ENCODE measurements at regions not wholly inside any gene's neighbourhood (a gene's known extent, or its start where the extent isn't known, plus 50 kb on each side); places are given as distances from the start of the nearest gene placed in this dataset.

DNA sequence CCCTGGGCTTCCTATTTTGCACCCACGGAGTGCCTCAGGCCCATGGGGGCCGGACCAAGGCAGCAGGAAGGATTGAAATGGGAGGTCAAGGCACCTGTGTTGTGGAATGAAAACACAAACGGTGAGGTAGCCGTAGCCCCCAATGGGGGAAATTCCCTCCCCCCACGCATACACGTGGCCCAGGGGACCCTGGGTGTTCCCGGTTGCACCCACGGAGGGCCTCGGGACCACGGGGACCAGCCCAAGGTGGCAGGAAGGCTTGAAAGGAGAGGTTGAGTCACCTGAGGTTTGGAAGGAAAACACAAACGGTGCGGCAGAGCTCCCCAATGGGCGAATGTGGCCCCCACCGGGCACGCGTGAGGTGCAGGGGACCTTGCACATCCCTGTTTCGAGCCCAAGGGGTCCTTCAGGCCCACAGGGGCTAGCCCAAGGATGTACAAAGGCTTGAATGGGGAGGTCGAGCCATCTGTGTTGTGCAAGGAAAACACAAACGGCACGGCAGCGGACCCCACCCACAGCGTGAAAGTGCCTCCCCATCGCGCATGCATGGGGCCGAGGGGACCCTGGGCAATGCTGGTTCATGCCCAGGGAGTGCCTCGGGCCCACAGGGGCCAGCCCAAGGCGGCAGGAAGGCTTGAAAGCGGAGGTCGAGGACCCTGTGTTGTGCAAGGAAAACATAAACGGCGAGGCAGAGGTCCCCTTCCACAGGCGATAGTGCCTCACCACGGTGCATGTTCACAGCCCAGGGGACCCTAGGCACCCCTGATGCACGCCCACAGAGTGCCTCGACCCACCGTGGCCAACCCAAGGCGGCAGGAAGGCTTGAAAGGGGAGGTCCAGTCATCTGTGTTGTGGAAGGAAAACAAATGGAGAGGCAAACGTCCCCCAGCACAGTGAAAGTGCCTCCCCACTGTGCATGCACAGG lies 376.7 kb downstream of the ALG10 start:
- DNase-seq (ENCODE audit: extremely low spot score) = peak; percentile 91
- peaks cover 0 to 40% (median 0%) of the 10 kb centered on the region in 4 donors for H3K27me3 ChIP-seq
- no peaks in the 10 kb centered on the region for H3K36me3 ChIP-seq
- 67% methylated on average over 35 of the region's 38 CpGs for WGBS
- no peak overlapping the region for H3K27ac ChIP-seq (replicated peaks in 1 of 4)
- peaks cover 0 to 80% (median 44%) of the 10 kb centered on the region in 4 donors for H3K9me3 ChIP-seq
- intact Hi-C loops (cut with DNase I) = no loop called here
- H3K4me3 ChIP-seq = no peak overlapping the region
- TF ChIP-seq, protein P1, sequence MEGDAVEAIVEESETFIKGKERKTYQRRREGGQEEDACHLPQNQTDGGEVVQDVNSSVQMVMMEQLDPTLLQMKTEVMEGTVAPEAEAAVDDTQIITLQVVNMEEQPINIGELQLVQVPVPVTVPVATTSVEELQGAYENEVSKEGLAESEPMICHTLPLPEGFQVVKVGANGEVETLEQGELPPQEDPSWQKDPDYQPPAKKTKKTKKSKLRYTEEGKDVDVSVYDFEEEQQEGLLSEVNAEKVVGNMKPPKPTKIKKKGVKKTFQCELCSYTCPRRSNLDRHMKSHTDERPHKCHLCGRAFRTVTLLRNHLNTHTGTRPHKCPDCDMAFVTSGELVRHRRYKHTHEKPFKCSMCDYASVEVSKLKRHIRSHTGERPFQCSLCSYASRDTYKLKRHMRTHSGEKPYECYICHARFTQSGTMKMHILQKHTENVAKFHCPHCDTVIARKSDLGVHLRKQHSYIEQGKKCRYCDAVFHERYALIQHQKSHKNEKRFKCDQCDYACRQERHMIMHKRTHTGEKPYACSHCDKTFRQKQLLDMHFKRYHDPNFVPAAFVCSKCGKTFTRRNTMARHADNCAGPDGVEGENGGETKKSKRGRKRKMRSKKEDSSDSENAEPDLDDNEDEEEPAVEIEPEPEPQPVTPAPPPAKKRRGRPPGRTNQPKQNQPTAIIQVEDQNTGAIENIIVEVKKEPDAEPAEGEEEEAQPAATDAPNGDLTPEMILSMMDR (IDR thresholded peaks at IDR 0.05) = no peak
- TF ChIP-seq POLR2AphosphoS5 (IDR thresholded peaks at IDR 0.05) = no peak
- TF ChIP-seq POLR2A (IDR thresholded peaks at IDR 0.05; ENCODE audit: low read depth) = no peak
- no peak for TF ChIP-seq EP300 (IDR thresholded peaks at IDR 0.05)
- no peaks in the 10 kb centered on the region for H3K4me1 ChIP-seq

GRCh38 chr12:34399631-34400410 lies 377.5 kb downstream of the ALG10 start:
- DNase-seq (ENCODE audit: extremely low spot score) = peak; percentile 84
- no peak overlapping the region for H3K4me3 ChIP-seq
- H3K27me3 ChIP-seq = peaks cover 0 to 37% (median 0%) of the 10 kb centered on the region in 4 donors
- TF ChIP-seq, protein P1 (IDR thresholded peaks at IDR 0.05) = no peak
- TF ChIP-seq POLR2A (IDR thresholded peaks at IDR 0.05; ENCODE audit: low read depth) = no peak
- TF ChIP-seq EP300 (IDR thresholded peaks at IDR 0.05) = no peak
- no peak for TF ChIP-seq POLR2AphosphoS5 (IDR thresholded peaks at IDR 0.05)
- H3K9me3 ChIP-seq = peaks cover 0 to 82% (median 44%) of the 10 kb centered on the region in 4 donors
- no peaks in the 10 kb centered on the region for H3K4me1 ChIP-seq
- H3K27ac ChIP-seq (replicated peaks in 1 of 4) = no peak overlapping the region
- H3K36me3 ChIP-seq = no peaks in the 10 kb centered on the region
- 75% methylated on average over 19 of the region's 23 CpGs for WGBS
- intact Hi-C loops (cut with DNase I) = no loop called here

DNA sequence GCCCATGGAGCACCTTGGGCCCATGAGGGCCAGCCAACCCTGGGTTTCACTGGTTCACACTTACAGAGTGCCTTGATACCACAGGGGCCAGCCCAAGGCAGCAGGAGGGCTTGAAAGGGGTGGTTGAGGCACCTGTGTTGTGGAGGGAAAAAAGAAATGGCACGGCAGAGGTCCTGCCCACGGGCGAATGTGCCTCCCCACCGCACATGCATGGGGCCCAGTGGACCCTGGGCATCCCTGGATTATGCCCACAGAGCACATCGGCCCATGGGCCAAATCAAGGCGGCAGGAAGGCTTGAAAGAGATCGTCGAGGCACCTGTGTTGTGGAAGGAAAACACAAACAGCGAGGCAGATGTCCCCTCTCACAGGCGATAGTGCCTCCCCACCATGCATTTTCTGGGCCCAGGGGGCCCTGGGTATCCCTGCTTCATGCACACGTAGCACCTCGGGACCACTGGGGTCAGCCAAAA lies 378.1 kb downstream of the ALG10 start:
- DNase-seq (ENCODE audit: extremely low spot score) = no peak
- TF ChIP-seq EP300 (IDR thresholded peaks at IDR 0.05) = no peak
- TF ChIP-seq, protein P1 (IDR thresholded peaks at IDR 0.05) = no peak
- Histone ChIP-seq H3K4me1 (no peaks in the 10 kb centered on the region), H3K9me3 (peaks cover 0 to 82% (median 46%) of the 10 kb centered on the region in 4 donors), H3K27me3 (peaks cover 0 to 31% (median 0%) of the 10 kb centered on the region in 4 donors), H3K27ac (replicated peaks in 1 of 4) (no peak overlapping the region), H3K4me3 (no peak overlapping the region), H3K36me3 (no peaks in the 10 kb centered on the region)
- intact Hi-C loops (cut with DNase I) = no loop called here
- 85% methylated on average over 12 of the region's 12 CpGs for WGBS

DNA sequence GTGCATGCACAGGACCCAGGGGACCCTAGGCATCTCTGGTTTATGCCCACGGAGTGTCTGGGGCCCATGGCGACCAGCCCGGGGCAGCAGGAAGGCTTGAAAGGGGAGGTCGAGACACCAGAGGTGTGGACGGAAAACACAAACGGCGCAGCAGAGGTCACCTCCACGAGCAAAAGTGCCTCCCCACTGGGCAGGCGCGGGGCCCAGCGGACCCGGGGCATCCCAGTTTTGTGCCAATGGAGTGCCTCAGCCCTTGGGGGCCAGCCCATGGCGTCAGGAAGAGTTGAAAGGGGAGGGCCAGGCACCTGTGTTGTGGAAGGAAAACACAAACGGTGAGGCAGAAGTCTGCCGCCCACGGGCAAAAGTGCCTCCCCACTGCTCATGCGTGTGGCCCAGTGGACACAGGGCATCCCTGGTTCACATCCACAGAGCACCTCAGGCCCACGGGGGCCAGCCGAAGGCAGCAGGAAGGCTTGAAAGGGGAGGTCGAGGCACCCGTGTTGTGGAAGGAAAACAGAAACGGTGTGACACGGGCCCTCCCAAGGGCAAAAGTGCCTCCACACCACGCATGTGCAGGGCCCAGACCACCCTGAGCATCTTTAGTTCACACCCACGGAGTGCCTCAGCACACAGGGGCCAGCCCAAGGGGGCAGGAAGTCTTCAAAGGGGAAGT lies 378.8 kb downstream of the ALG10 start:
- DNase-seq (ENCODE audit: extremely low spot score) = peak; percentile 88
- 63% methylated on average over 23 of the region's 25 CpGs for WGBS
- H3K4me1 ChIP-seq = no peaks in the 10 kb centered on the region
- no peaks in the 10 kb centered on the region for H3K36me3 ChIP-seq
- H3K4me3 ChIP-seq = no peak overlapping the region
- peaks cover 0 to 24% (median 0%) of the 10 kb centered on the region in 4 donors for H3K27me3 ChIP-seq
- no peak overlapping the region for H3K27ac ChIP-seq (replicated peaks in 1 of 4)
- intact Hi-C loops (cut with DNase I) = no loop called here
- peaks cover 0 to 84% (median 49%) of the 10 kb centered on the region in 4 donors for H3K9me3 ChIP-seq
- TF ChIP-seq POLR2A (IDR thresholded peaks at IDR 0.05; ENCODE audit: low read depth) = no peak
- TF ChIP-seq EP300 (IDR thresholded peaks at IDR 0.05) = no peak
- TF ChIP-seq, protein P1 (IDR thresholded peaks at IDR 0.05) = no peak
- TF ChIP-seq POLR2AphosphoS5 (IDR thresholded peaks at IDR 0.05) = no peak
